ENCODE measurements at regions not wholly inside any gene's neighbourhood (a gene's known extent, or its start where the extent isn't known, plus 50 kb on each side); places are given as distances from the start of the nearest gene placed in this dataset.

- TF ChIP-seq, protein P1, sequence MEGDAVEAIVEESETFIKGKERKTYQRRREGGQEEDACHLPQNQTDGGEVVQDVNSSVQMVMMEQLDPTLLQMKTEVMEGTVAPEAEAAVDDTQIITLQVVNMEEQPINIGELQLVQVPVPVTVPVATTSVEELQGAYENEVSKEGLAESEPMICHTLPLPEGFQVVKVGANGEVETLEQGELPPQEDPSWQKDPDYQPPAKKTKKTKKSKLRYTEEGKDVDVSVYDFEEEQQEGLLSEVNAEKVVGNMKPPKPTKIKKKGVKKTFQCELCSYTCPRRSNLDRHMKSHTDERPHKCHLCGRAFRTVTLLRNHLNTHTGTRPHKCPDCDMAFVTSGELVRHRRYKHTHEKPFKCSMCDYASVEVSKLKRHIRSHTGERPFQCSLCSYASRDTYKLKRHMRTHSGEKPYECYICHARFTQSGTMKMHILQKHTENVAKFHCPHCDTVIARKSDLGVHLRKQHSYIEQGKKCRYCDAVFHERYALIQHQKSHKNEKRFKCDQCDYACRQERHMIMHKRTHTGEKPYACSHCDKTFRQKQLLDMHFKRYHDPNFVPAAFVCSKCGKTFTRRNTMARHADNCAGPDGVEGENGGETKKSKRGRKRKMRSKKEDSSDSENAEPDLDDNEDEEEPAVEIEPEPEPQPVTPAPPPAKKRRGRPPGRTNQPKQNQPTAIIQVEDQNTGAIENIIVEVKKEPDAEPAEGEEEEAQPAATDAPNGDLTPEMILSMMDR (IDR thresholded peaks at IDR 0.05; ENCODE audit: low read length) = no peak
- no peak for TF ChIP-seq EZH2 (IDR thresholded peaks at IDR 0.05; ENCODE audit: borderline replicate concordance, low read length)
- Histone ChIP-seq H2AFZ (ENCODE audit: low read length) (no peak overlapping the region), H3K9me2 (ENCODE audit: low read depth, low read length) (no peaks in the 10 kb centered on the region), H3K27ac (ENCODE audit: low read depth, low read length, poor library complexity, severe bottlenecking) (no peak overlapping the region), H4K20me1 (ENCODE audit: insufficient read depth, low read length) (no peaks in the 10 kb centered on the region), H3K9me3 (ENCODE audit: low read length) (no peaks in the 10 kb centered on the region), H3K4me2 (ENCODE audit: low read length) (no peak overlapping the region), H3K4me3 (ENCODE audit: low read depth, low read length, poor library complexity, severe bottlenecking) (no peak overlapping the region), H3K27me3 (ENCODE audit: insufficient read depth, low read length) (no peaks in the 10 kb centered on the region), H3F3A (ENCODE audit: insufficient read depth, low read length) (no peaks in the 10 kb centered on the region), H3K36me3 (ENCODE audit: insufficient read depth, low read length) (no peaks in the 10 kb centered on the region), H3K79me2 (ENCODE audit: insufficient read depth, low read length) (no peaks in the 10 kb centered on the region), H3K4me1 (ENCODE audit: insufficient read depth, low read length, severe bottlenecking) (no peaks in the 10 kb centered on the region), H3K9ac (ENCODE audit: low read length) (no peak overlapping the region)
Measured at GRCh38 chr6:18976091-18976490, 588.9 kb downstream of the RNF144B start.

DNA sequence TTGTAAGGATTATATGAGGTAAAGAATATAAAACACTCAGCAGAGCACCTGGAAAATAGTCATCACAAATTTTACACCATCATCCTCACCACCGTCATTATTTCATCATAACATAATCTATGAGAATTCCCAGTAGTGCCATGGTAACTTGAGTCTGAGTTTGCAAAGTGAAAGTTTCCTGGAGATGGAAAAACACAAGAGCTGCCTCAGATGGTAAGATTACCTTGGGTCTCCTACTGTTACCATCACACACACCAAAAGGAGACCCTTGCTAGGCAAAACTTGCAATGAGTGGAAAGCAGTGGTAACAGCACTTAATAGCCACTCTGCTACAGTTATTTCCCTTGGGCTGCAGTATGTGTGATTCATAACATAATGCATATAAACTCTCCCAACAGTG, 589.8 kb downstream of the RNF144B start:
- H3K9me3 ChIP-seq (ENCODE audit: low read length) = no peaks in the 10 kb centered on the region
- no peak overlapping the region for H3K4me2 ChIP-seq (ENCODE audit: low read length)
- no peak overlapping the region for H2AFZ ChIP-seq (ENCODE audit: low read length)
- H4K20me1 ChIP-seq (ENCODE audit: insufficient read depth, low read length) = no peaks in the 10 kb centered on the region
- no peak overlapping the region for H3K9ac ChIP-seq (ENCODE audit: low read length)
- H3K4me3 ChIP-seq (ENCODE audit: low read depth, low read length, poor library complexity, severe bottlenecking) = no peak overlapping the region
- H3K79me2 ChIP-seq (ENCODE audit: insufficient read depth, low read length) = no peaks in the 10 kb centered on the region
- H3K9me2 ChIP-seq (ENCODE audit: low read depth, low read length) = no peaks in the 10 kb centered on the region
- H3K27me3 ChIP-seq (ENCODE audit: insufficient read depth, low read length) = no peaks in the 10 kb centered on the region
- no peaks in the 10 kb centered on the region for H3K36me3 ChIP-seq (ENCODE audit: insufficient read depth, low read length)
- no peaks in the 10 kb centered on the region for H3F3A ChIP-seq (ENCODE audit: insufficient read depth, low read length)
- TF ChIP-seq, protein P1 (IDR thresholded peaks at IDR 0.05; ENCODE audit: low read length) = no peak
- no peak for TF ChIP-seq EZH2 (IDR thresholded peaks at IDR 0.05; ENCODE audit: borderline replicate concordance, low read length)
- H3K27ac ChIP-seq (ENCODE audit: low read depth, low read length, poor library complexity, severe bottlenecking) = no peak overlapping the region
- no peaks in the 10 kb centered on the region for H3K4me1 ChIP-seq (ENCODE audit: insufficient read depth, low read length, severe bottlenecking)

GRCh38 chr6:18978337-18979128, 591.4 kb downstream of the RNF144B start:
- TF ChIP-seq, protein P1 (IDR thresholded peaks at IDR 0.05; ENCODE audit: low read length) = no peak
- TF ChIP-seq EZH2 (IDR thresholded peaks at IDR 0.05; ENCODE audit: borderline replicate concordance, low read length) = no peak
- no peaks in the 10 kb centered on the region for H3K79me2 ChIP-seq (ENCODE audit: insufficient read depth, low read length)
- H3K36me3 ChIP-seq (ENCODE audit: insufficient read depth, low read length) = no peaks in the 10 kb centered on the region
- no peak overlapping the region for H3K9ac ChIP-seq (ENCODE audit: low read length)
- no peaks in the 10 kb centered on the region for H3K9me3 ChIP-seq (ENCODE audit: low read length)
- no peaks in the 10 kb centered on the region for H3K9me2 ChIP-seq (ENCODE audit: low read depth, low read length)
- no peaks in the 10 kb centered on the region for H4K20me1 ChIP-seq (ENCODE audit: insufficient read depth, low read length)
- no peak overlapping the region for H3K4me3 ChIP-seq (ENCODE audit: low read depth, low read length, poor library complexity, severe bottlenecking)
- no peaks in the 10 kb centered on the region for H3F3A ChIP-seq (ENCODE audit: insufficient read depth, low read length)
- no peak overlapping the region for H2AFZ ChIP-seq (ENCODE audit: low read length)
- H3K27ac ChIP-seq (ENCODE audit: low read depth, low read length, poor library complexity, severe bottlenecking) = no peak overlapping the region
- no peaks in the 10 kb centered on the region for H3K27me3 ChIP-seq (ENCODE audit: insufficient read depth, low read length)
- H3K4me1 ChIP-seq (ENCODE audit: insufficient read depth, low read length, severe bottlenecking) = no peaks in the 10 kb centered on the region
- H3K4me2 ChIP-seq (ENCODE audit: low read length) = no peak overlapping the region

Measured in OCI-LY1 (cell line).